ENCODE measurements at regions not wholly inside any gene's neighbourhood (a gene's known extent, or its start where the extent isn't known, plus 50 kb on each side); places are given as distances from the start of the nearest gene placed in this dataset.

GRCh38 chr10:62496925-62497324 is 122.8 kb downstream of the ZNF365 start:
- TF ChIP-seq EZH2phosphoT487 (IDR thresholded peaks at IDR 0.05; ENCODE audit: low read length) (no peak), CTCF (IDR thresholded peaks at IDR 0.05; ENCODE audit: low read length) (no peak), EZH2 (optimal IDR thresholded peaks at IDR 0.05; ENCODE audit: low read depth, low read length) (no peak)

All from MM.1S (cell line).